ENCODE measurements at regions not wholly inside any gene's neighbourhood (a gene's known extent, or its start where the extent isn't known, plus 50 kb on each side); places are given as distances from the start of the nearest gene placed in this dataset.
A peak's percentile ranks its signal among the peaks of the same experiment; 100 is the strongest.

GRCh38 chr10:108434559-108435252, 1270.2 kb upstream of the SORCS1 start:
- Histone ChIP-seq H3K36me3 (ENCODE audit: control insufficient read depth in 4 of 4, insufficient read depth in 3 of 4, low read depth in 1 of 4, low read length in 3 of 4) (no peaks in the 10 kb centered on the region), H3K27me3 (ENCODE audit: control insufficient read depth in 4 of 4, insufficient read depth in 4 of 4, low read length in 3 of 4) (no peaks in the 10 kb centered on the region), H3K9me3 (ENCODE audit: control insufficient read depth in 4 of 4, low read length in 3 of 4) (no peaks in the 10 kb centered on the region), H3K27ac (ENCODE audit: low read depth in 1 of 2, low read length in 2 of 2) (no peak overlapping the region), H3K4me1 (ENCODE audit: control insufficient read depth in 4 of 4, insufficient read depth in 4 of 4, low read length in 3 of 4) (no peaks in the 10 kb centered on the region), H3K4me3 (ENCODE audit: low read depth in 1 of 3, low read length in 3 of 3) (no peak overlapping the region), H3K9ac (ENCODE audit: low read depth in 1 of 2, low read length in 2 of 2) (no peak overlapping the region)
- 78% methylated on average over 3 of the region's 3 CpGs for WGBS
- no peak for DNase-seq (ENCODE audit: low spot score)
- TF ChIP-seq REST (IDR thresholded peaks at IDR 0.05), result no peak
- no peak for TF ChIP-seq FOXA1 (IDR thresholded peaks at IDR 0.05)
- TF ChIP-seq HNF4G (IDR thresholded peaks at IDR 0.05), result no peak

DNA sequence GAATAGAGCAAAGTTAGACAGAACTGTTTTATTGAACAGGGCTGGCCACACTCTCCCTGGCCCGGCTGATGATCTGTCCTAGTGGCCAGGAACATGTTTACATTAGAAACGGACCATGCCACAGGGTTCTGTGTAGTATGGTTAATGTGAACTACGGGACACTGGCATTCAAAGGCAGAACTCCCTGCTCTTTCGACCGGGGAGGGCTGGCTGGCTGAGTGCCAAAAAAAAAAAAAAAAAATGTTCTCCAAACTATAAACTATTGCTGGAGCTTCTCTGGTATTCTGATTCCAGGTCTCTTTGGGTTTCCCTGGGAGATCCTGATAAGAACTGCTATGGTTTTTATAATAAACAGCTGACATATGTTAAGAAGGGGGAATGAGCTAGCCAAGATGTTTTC, 1262.6 kb upstream of the SORCS1 start:
- Histone ChIP-seq H3K4me3 (ENCODE audit: low read depth in 1 of 3, low read length in 3 of 3) (no peak overlapping the region), H3K4me1 (ENCODE audit: control insufficient read depth in 4 of 4, insufficient read depth in 4 of 4, low read length in 3 of 4) (peaks cover 0 to 7% (median 4%) of the 10 kb centered on the region in 4 donors), H3K36me3 (ENCODE audit: control insufficient read depth in 4 of 4, insufficient read depth in 3 of 4, low read depth in 1 of 4, low read length in 3 of 4) (no peaks in the 10 kb centered on the region), H3K27me3 (ENCODE audit: control insufficient read depth in 4 of 4, insufficient read depth in 4 of 4, low read length in 3 of 4) (no peaks in the 10 kb centered on the region), H3K27ac (ENCODE audit: low read depth in 1 of 2, low read length in 2 of 2) (no peak overlapping the region), H3K9ac (ENCODE audit: low read depth in 1 of 2, low read length in 2 of 2) (no peak overlapping the region), H3K9me3 (ENCODE audit: control insufficient read depth in 4 of 4, low read length in 3 of 4) (no peaks in the 10 kb centered on the region)
- WGBS, result 10% methylated on average over 5 of the region's 5 CpGs
- peak in 1 of 2 donors; percentile 14 for TF ChIP-seq RXRA (IDR thresholded peaks at IDR 0.05)
- TF ChIP-seq, protein P1, sequence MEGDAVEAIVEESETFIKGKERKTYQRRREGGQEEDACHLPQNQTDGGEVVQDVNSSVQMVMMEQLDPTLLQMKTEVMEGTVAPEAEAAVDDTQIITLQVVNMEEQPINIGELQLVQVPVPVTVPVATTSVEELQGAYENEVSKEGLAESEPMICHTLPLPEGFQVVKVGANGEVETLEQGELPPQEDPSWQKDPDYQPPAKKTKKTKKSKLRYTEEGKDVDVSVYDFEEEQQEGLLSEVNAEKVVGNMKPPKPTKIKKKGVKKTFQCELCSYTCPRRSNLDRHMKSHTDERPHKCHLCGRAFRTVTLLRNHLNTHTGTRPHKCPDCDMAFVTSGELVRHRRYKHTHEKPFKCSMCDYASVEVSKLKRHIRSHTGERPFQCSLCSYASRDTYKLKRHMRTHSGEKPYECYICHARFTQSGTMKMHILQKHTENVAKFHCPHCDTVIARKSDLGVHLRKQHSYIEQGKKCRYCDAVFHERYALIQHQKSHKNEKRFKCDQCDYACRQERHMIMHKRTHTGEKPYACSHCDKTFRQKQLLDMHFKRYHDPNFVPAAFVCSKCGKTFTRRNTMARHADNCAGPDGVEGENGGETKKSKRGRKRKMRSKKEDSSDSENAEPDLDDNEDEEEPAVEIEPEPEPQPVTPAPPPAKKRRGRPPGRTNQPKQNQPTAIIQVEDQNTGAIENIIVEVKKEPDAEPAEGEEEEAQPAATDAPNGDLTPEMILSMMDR (IDR thresholded peaks at IDR 0.05; ENCODE audit: low read depth, low read length, missing input control), result no peak
- peak in 1 of 2 donors; percentile 33 for TF ChIP-seq HNF4A (conservative IDR thresholded peaks at IDR 0.05)
- no peak for TF ChIP-seq FOXA2 (IDR thresholded peaks at IDR 0.05)
- DNase-seq (ENCODE audit: low spot score), result peak; percentile 35

DNA sequence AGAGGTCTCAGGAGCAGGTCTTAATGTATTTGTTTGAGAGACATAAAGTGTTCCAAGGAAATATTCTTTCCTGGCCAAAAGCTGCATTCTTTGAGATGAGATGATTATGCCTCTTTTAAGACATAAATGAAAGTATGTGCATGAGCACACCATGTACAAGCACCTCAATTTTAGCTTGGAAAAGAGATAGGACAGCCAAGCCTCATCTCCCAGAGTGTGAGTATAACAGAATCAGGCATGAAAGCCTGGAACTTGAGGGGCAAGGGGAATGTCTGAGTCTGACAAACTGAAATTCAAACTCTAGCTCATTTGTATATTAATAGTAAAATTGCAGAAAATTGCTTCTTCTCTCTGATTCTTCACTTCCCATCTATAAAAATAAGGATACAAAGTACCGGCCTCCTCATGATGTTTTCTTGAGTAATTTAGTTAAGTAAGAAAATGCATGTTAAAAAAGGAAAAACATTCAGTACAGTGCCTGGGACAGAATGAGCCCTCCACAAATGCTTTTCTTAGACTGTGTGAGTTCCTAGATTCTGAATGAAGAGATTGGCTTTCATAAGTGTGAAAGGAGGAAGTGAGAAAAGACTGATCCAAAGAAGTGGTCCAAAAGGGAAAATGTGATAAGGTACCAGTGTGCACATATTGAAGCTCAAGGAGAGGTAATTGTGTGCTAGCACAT, 1260.9 kb upstream of the SORCS1 start:
- Histone ChIP-seq H3K36me3 (ENCODE audit: control insufficient read depth in 4 of 4, insufficient read depth in 3 of 4, low read depth in 1 of 4, low read length in 3 of 4) (no peaks in the 10 kb centered on the region), H3K4me3 (ENCODE audit: low read depth in 1 of 3, low read length in 3 of 3) (no peak overlapping the region), H3K9ac (ENCODE audit: low read depth in 1 of 2, low read length in 2 of 2) (no peak overlapping the region), H3K27ac (ENCODE audit: low read depth in 1 of 2, low read length in 2 of 2) (no peak overlapping the region), H3K4me1 (ENCODE audit: control insufficient read depth in 4 of 4, insufficient read depth in 4 of 4, low read length in 3 of 4) (peaks cover 0 to 7% (median 4%) of the 10 kb centered on the region in 4 donors), H3K9me3 (ENCODE audit: control insufficient read depth in 4 of 4, low read length in 3 of 4) (no peaks in the 10 kb centered on the region), H3K27me3 (ENCODE audit: control insufficient read depth in 4 of 4, insufficient read depth in 4 of 4, low read length in 3 of 4) (no peaks in the 10 kb centered on the region)
- TF ChIP-seq EGR1 (IDR thresholded peaks at IDR 0.05; ENCODE audit: low read depth in 2 of 2) (no peak), ZBTB33 (IDR thresholded peaks at IDR 0.05) (no peak), NR2F2 (IDR thresholded peaks at IDR 0.05) (no peak), FOXA2 (IDR thresholded peaks at IDR 0.05) (no peak), SP1 (IDR thresholded peaks at IDR 0.05) (no peak), HNF4G (IDR thresholded peaks at IDR 0.05) (no peak), TAF1 (conservative IDR thresholded peaks at IDR 0.05) (no peak)
- TF ChIP-seq, protein P1 (IDR thresholded peaks at IDR 0.05; ENCODE audit: low read depth, low read length, missing input control), result no peak
- no peak for DNase-seq (ENCODE audit: low spot score)
- WGBS, result 89% methylated on average over 1 of the region's 1 CpG

Measured in liver (tissue), 8 donors.